ENCODE measurements at regions not wholly inside any gene's neighbourhood (a gene's known extent, or its start where the extent isn't known, plus 50 kb on each side); places are given as distances from the start of the nearest gene placed in this dataset.
"Not testable (repeated sequence)": the region's sequence is repeated elsewhere in the genome, so short reads cannot be mapped to it uniquely, and the experiment has no call there.

GRCh38 chr7:142698429-142698828, 50.8 kb upstream of the PRSS1 start:
- DNase-seq (ENCODE audit: low spot score), result no peak
- FAIRE-seq, result no peak

DNA sequence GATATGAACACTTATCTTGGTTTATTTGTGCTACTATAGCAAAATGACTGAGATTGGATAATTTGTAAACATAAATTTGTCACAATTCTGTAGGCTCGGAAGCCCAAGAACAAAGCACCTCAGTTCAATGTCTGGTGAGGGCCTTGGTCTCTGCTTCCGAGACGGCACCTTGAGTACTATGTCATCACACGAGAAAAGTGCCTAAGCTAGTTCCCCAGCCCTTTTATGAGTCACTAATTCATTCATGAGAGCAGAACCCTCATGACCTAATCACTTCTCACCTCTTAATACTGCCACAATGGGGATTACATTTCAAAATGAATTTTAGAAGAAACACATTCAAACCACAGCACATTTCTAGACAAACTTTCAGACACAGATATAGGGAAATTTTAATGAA, 52.0 kb upstream of the PRSS1 start:
- FAIRE-seq (no peak), DNase-seq (ENCODE audit: low spot score) (no peak)

DNA sequence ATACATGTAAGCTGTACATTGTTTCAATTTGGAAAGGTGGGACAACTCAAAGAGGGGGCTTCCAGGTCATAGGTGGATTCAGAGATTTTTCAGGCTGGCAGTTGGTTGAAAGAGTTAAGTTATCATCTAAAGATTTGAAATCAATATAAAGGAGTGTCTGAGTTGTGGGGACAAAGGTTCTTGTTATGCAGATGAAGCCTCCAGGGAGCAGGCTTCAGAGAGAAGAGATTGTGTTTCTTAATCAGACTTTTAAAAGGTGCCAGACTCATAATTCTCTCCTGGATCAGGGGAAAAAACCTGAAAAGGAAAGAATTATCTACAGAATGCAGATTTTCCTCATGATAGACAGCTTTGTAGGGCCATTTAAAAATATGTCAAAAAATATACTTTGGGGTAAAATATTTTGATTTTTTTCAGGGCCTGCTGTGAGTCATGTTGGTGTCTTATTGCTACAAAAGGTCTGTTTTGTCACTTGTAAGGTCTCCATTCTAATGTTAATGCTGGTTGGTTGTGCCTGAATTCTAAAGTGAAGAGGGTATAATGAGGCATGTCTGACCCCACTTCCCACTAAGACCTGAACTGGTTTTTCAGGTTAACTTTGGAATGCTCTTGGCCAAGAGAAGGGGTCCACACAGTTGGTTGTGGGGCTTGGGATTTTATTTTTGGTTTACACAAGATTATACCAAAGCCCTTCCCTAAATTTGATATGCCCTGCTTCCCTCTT, 52.7 kb upstream of the PRSS1 start:
- no peak for FAIRE-seq
- DNase-seq (ENCODE audit: low spot score), result no peak

GRCh38 chr7:142693911-142694310, 55.4 kb upstream of the PRSS1 start:
- FAIRE-seq (no peak), DNase-seq (ENCODE audit: low spot score) (no peak)

DNA sequence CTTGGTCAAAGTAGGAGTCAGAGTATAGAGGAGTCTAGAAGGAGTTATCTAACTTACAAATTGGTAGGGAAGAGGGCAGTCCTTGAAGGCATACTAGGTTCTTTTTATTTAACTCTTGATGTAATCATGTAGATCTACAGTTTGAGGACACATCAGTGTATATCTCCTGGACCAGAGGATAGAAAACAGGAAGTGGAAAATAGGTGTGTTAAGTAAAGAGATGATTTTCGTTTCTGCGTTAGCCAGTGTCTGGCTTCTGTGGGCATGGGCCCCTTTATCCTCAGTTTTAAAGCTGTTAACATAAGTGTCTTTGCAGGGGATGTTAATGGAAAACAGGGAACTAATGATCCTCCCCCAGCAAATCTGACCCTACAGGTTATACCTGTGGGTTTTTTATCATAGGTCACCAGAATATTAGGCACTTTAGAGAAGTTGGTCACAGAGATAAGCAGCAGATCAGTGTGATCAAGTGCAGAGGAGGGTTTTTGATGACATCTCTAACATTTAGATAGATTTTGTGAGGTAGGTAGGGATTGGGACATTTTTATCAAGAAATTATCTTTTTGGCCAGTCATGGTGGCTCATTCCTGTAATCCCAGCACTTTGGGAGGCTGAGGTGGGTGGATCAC, 58.6 kb upstream of the PRSS1 start:
- no peak for DNase-seq (ENCODE audit: low spot score)
- no peak for FAIRE-seq

- FAIRE-seq (no peak), DNase-seq (ENCODE audit: low spot score) (no peak)
Observed at GRCh38 chr7:142689439-142690120, 59.7 kb upstream of the PRSS1 start.

DNA sequence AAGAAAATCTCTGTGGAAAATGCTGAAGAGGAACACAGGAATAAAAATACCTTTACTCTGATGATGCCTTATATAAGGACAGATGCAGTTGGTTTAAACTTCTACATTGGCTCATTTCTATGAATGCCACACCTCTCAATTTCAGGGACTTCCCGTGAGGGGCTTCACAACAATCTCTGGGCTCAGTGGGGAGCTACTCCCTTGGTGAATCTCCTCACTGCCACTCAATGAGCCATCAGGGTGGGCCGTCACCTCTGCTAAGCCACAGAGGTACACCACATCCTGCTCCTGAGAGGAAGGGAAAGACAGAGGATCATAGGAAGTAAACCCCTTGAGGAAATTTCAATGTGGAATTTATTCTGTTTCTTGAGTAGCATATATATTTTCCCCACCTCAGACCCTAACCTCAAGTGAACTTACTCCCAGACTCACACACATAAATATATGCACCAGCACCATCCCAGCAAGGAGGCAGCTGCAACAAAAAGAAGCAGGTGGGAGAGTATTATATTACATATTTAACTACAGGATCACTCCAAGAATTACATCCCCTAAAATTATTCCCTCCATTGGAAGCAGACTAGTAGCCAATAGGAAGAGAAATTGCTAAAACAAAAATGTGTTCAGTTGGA, 63.3 kb upstream of the PRSS1 start:
- FAIRE-seq (no peak), DNase-seq (ENCODE audit: low spot score) (no peak)

GRCh38 chr7:142681314-142682092, 67.8 kb upstream of the PRSS1 start:
- DNase-seq (ENCODE audit: low spot score), result no peak
- no peak for FAIRE-seq

DNA sequence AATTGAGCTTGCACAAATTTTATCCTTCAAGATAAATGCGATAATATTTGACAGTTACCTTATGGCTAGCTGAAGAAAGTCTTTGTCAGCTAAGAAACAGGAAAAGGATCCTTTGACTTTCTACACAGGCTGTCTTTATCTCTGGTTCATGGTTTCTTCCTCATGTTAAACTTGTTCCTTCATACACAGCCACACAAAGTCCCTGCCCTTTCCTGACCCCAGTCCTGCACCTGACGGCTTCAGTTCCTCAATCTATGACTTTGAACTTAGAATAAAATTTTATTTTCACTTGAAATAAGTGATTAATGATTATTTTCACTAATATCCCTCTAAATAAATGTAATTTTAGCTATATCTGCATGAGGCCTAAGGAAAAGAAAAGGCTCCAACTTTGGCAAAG, 77.8 kb upstream of the PRSS1 start:
- DNase-seq (ENCODE audit: low spot score) (no peak), FAIRE-seq (no peak)

- no peak for DNase-seq (ENCODE audit: low spot score)
- FAIRE-seq, result no peak
Observed at GRCh38 chr7:142670511-142670910, 78.8 kb upstream of the PRSS1 start.

DNA sequence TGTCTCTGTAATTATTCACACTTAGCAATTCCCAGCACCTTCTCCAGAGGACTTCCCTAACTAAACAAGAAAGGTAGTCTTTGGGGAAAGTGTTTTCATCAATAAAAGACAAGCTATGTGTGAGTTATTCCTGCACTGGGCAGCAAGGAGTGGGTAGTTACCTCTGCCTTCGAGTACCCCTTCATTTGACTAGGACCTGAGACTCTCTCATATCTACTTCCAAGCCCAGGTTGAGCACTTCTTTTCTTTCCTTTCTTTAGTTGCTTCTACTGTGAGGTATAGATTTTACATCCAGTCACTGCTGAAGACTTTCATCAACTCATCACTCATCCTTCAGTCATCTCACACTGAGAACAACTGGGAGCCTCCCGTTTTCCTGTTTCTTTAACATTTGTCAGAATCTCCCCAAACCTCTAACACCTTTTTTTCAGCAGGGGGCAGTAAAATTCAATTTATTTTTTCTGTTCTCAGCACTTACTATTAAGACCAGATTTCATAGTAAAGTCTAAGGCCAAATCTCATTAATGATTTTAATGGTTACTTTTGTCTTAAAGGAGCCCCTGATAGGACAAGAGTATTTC, 80.1 kb upstream of the PRSS1 start:
- DNase-seq (ENCODE audit: low spot score), result peak; percentile 12
- FAIRE-seq, result no peak

GRCh38 chr7:142668495-142668894, 80.8 kb upstream of the PRSS1 start:
- DNase-seq (ENCODE audit: low spot score) (no peak), FAIRE-seq (no peak)

DNA sequence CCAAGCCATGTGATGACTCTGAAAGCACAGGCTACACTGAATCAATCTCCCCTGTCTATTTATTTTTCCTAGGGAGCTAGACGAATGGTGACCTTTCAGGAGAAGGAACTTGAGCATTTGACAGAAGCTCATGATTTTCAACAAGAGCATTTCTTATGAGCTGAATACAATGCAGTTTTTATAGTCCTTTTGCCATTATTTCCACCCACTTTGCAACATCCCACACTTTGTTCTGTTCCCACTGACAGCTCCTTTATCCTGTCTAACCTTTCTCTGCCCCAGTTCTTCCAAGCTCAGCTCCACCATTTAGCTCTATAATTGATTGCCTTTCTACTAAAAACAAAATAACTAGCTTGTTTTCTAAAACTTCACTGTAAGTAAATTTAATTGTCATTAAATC, 91.9 kb upstream of the PRSS1 start:
- no peak for FAIRE-seq
- no peak for DNase-seq (ENCODE audit: low spot score)

- FAIRE-seq (no peak), DNase-seq (ENCODE audit: low spot score) (no peak)
Observed at GRCh38 chr7:142654398-142654797, 94.9 kb upstream of the PRSS1 start.

DNA sequence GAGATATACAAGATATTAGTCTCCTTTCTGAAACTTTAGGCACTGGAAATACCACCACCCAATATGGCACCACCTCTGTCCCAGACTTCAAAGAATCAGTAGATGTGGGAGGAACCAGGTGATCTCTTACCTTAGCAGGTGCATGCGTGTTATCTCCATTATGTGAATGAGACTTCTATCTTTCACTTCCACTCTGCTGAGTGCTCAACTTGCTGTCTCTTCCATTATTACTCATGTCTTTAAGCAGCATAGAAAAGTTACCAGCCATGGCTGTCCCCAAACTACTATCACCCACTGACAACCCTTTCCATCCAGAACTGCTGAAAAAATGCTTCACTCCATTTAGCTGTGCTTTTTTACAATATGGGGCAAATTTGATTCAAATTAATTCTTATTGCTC, 101.5 kb upstream of the PRSS1 start:
- FAIRE-seq (no peak), DNase-seq (ENCODE audit: low spot score) (no peak)

GRCh38 chr7:142646386-142647140, 102.7 kb upstream of the PRSS1 start:
- FAIRE-seq (no peak), DNase-seq (ENCODE audit: low spot score) (no peak)

GRCh38 chr7:142645777-142646176, 103.5 kb upstream of the PRSS1 start:
- DNase-seq (ENCODE audit: low spot score), result no peak
- FAIRE-seq, result no peak

GRCh38 chr7:142642316-142642715, 107.0 kb upstream of the PRSS1 start:
- no peak for DNase-seq (ENCODE audit: low spot score)
- no peak for FAIRE-seq

DNA sequence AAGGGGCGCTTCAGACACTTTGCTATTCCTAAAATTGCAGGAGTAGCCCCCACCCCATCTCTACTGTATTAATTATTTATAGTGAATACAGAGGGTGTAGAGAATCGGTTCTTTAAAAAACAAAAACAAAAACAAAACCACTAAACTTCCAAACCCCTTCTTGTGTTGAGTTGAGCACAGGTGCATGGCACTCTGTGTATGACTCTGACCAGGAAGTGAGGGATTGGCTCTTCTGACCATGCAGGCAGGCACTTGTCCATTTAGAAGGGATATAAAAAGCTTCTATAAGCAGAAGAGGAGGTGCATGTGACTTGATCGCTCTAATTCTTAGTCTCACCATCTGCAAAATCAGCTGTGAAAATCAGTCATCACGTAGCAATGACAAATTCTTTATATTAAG, 108.0 kb upstream of the PRSS1 start:
- not testable (repeated sequence) for FAIRE-seq; DNase-seq (ENCODE audit: low spot score)

DNA sequence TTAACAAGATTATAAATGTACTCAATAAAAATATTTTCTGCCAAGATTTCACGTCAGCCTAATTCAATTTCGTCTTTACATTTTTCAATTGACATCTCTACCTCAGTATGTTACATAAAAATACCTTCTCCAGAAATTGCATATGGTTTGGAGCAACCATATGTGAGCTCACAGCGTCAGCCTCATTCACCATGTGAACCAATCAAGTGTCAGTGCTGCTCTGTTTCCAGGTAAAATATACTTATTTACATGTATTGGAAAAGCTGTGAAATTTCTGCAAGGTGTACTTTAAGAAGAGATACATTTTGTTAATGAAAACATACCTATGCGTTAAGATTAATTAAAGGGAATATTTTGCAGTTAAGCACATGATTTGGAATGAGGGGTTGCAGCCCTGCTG, 110.7 kb upstream of the PRSS1 start:
- FAIRE-seq, result no peak
- no peak for DNase-seq (ENCODE audit: low spot score)
